ENCODE measurements at regions not wholly inside any gene's neighbourhood (a gene's known extent, or its start where the extent isn't known, plus 50 kb on each side); places are given as distances from the start of the nearest gene placed in this dataset.

DNA sequence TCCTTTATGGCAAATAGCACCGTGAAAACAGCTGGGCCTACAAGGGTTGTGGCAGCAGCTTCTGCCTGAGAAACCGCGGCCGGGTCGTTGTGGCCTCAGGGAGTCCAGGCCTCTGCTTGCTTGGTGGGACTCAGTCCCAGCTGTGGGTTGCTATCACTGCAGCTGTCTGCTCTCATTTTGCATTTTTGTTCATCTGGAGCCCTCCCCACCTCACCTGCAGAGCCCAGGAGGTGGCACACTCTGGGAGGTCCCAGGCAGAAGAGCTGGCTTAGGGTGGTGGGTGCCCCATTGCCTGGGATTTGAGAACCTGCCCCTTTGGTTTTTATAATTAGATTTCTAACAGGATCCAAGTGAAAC is 138.4 kb downstream of the GADD45G start (continued):
- TF ChIP-seq, protein P1, sequence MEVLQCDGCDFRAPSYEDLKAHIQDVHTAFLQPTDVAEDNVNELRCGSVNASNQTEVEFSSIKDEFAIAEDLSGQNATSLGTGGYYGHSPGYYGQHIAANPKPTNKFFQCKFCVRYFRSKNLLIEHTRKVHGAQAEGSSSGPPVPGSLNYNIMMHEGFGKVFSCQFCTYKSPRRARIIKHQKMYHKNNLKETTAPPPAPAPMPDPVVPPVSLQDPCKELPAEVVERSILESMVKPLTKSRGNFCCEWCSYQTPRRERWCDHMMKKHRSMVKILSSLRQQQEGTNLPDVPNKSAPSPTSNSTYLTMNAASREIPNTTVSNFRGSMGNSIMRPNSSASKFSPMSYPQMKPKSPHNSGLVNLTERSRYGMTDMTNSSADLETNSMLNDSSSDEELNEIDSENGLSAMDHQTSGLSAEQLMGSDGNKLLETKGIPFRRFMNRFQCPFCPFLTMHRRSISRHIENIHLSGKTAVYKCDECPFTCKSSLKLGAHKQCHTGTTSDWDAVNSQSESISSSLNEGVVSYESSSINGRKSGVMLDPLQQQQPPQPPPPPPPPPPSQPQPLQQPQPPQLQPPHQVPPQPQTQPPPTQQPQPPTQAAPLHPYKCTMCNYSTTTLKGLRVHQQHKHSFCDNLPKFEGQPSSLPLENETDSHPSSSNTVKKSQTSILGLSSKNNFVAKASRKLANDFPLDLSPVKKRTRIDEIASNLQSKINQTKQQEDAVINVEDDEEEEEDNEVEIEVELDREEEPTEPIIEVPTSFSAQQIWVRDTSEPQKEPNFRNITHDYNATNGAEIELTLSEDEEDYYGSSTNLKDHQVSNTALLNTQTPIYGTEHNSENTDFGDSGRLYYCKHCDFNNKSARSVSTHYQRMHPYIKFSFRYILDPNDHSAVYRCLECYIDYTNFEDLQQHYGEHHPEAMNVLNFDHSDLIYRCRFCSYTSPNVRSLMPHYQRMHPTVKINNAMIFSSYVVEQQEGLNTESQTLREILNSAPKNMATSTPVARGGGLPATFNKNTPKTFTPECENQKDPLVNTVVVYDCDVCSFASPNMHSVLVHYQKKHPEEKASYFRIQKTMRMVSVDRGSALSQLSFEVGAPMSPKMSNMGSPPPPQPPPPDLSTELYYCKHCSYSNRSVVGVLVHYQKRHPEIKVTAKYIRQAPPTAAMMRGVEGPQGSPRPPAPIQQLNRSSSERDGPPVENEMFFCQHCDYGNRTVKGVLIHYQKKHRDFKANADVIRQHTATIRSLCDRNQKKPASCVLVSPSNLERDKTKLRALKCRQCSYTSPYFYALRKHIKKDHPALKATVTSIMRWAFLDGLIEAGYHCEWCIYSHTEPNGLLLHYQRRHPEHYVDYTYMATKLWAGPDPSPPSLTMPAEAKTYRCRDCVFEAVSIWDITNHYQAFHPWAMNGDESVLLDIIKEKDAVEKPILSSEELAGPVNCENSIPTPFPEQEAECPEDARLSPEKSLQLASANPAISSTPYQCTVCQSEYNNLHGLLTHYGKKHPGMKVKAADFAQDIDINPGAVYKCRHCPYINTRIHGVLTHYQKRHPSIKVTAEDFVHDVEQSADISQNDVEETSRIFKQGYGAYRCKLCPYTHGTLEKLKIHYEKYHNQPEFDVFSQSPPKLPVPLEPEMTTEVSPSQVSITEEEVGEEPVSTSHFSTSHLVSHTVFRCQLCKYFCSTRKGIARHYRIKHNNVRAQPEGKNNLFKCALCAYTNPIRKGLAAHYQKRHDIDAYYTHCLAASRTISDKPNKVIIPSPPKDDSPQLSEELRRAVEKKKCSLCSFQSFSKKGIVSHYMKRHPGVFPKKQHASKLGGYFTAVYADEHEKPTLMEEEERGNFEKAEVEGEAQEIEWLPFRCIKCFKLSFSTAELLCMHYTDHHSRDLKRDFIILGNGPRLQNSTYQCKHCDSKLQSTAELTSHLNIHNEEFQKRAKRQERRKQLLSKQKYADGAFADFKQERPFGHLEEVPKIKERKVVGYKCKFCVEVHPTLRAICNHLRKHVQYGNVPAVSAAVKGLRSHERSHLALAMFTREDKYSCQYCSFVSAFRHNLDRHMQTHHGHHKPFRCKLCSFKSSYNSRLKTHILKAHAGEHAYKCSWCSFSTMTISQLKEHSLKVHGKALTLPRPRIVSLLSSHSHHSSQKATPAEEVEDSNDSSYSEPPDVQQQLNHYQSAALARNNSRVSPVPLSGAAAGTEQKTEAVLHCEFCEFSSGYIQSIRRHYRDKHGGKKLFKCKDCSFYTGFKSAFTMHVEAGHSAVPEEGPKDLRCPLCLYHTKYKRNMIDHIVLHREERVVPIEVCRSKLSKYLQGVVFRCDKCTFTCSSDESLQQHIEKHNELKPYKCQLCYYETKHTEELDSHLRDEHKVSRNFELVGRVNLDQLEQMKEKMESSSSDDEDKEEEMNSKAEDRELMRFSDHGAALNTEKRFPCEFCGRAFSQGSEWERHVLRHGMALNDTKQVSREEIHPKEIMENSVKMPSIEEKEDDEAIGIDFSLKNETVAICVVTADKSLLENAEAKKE (CRISPR knock-in tag; IDR thresholded peaks at IDR 0.05), result no peak
- no peak for TF ChIP-seq CREB1 (CRISPR knock-in tag; IDR thresholded peaks at IDR 0.05; ENCODE audit: low read depth)

DNA sequence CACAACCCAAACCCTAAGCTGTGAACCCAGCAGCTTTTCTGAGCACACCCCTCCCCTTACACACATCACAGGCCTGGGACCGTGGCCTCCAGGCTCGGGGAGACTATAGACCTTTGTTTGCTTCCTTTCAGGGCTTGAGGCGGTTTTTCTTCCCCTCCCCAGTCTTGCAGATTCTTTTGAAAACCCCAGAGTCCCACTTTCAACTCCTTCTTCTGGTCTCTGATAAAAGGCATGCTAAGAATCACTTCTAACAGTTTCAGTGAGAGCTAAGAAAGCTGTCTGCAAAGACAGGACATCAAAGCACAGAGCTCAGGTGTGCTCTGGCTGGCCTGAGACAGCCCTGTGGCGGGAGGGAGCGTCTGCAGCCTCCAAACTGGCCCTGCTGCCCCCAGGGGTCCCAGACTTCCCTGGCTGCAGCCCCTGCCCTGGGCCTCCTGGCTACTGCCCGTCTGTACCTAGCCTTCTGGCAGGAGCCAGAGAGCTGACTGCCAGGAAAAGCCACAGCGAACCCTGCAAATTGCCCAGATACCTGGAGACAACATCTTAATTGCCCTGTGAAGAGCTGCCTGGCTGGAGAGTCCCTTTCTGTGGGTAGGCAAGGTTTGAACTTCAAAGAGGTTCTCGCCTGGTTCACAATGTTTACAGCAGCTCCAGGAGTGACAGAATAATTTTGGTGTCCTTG is 138.9 kb downstream of the GADD45G start:
- Mint-ChIP-seq H3K4me3 (no peak overlapping the region), H3K27ac (no peak overlapping the region), H3K36me3 (ENCODE audit: low read depth) (no peaks in the 10 kb centered on the region), H3K4me1 (peaks cover 12% of the 10 kb centered on the region), H3K9me3 (no peaks in the 10 kb centered on the region), H3K27me3 (ENCODE audit: insufficient read depth, low read depth, poor library complexity) (peaks cover 9% of the 10 kb centered on the region)
- no peaks in the 10 kb centered on the region for H3K79me2 ChIP-seq (replicated peaks; ENCODE audit: insufficient read depth)
- no peaks in the 10 kb centered on the region for H3K36me3 ChIP-seq (ENCODE audit: insufficient read depth)
- H4K20me1 ChIP-seq (replicated peaks; ENCODE audit: insufficient read depth), result no peaks in the 10 kb centered on the region
- no peaks in the 10 kb centered on the region for H3K27me3 ChIP-seq (ENCODE audit: insufficient read depth)
- H3F3A ChIP-seq (replicated peaks; ENCODE audit: low read depth), result 0 out of 2 replicates have a peak, but pooled peaks cover 3% of the 10 kb centered on the region
- peak; percentile 98 for ATAC-seq
- peak overlapping the region; percentile 47; the same call in 1 of the 2 replicates for H2AFZ ChIP-seq
- no peak overlapping the region for H3K4me2 ChIP-seq
- no peak overlapping the region for H3K4me3 ChIP-seq
- H3K27ac ChIP-seq (ENCODE audit: low read depth), result no peak overlapping the region
- H3K4me1 ChIP-seq (ENCODE audit: insufficient read depth), result no peaks in the 10 kb centered on the region
- DNase-seq (ENCODE audit: low spot score), result peak; percentile 68
- H3K9me2 ChIP-seq (ENCODE audit: insufficient read depth), result no peaks in the 10 kb centered on the region
- no peak for TF ChIP-seq CREB1 (CRISPR knock-in tag; IDR thresholded peaks at IDR 0.05; ENCODE audit: low read depth)
- TF ChIP-seq, protein P2, sequence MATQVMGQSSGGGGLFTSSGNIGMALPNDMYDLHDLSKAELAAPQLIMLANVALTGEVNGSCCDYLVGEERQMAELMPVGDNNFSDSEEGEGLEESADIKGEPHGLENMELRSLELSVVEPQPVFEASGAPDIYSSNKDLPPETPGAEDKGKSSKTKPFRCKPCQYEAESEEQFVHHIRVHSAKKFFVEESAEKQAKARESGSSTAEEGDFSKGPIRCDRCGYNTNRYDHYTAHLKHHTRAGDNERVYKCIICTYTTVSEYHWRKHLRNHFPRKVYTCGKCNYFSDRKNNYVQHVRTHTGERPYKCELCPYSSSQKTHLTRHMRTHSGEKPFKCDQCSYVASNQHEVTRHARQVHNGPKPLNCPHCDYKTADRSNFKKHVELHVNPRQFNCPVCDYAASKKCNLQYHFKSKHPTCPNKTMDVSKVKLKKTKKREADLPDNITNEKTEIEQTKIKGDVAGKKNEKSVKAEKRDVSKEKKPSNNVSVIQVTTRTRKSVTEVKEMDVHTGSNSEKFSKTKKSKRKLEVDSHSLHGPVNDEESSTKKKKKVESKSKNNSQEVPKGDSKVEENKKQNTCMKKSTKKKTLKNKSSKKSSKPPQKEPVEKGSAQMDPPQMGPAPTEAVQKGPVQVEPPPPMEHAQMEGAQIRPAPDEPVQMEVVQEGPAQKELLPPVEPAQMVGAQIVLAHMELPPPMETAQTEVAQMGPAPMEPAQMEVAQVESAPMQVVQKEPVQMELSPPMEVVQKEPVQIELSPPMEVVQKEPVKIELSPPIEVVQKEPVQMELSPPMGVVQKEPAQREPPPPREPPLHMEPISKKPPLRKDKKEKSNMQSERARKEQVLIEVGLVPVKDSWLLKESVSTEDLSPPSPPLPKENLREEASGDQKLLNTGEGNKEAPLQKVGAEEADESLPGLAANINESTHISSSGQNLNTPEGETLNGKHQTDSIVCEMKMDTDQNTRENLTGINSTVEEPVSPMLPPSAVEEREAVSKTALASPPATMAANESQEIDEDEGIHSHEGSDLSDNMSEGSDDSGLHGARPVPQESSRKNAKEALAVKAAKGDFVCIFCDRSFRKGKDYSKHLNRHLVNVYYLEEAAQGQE (IDR thresholded peaks at IDR 0.05; ENCODE audit: unreplicated experiment), result no peak
- TF ChIP-seq EZH2phosphoT487 (IDR thresholded peaks at IDR 0.05; ENCODE audit: unreplicated experiment), result no peak
- no peak for TF ChIP-seq JUNB (IDR thresholded peaks at IDR 0.05; ENCODE audit: unreplicated experiment)
- TF ChIP-seq, protein P3, sequence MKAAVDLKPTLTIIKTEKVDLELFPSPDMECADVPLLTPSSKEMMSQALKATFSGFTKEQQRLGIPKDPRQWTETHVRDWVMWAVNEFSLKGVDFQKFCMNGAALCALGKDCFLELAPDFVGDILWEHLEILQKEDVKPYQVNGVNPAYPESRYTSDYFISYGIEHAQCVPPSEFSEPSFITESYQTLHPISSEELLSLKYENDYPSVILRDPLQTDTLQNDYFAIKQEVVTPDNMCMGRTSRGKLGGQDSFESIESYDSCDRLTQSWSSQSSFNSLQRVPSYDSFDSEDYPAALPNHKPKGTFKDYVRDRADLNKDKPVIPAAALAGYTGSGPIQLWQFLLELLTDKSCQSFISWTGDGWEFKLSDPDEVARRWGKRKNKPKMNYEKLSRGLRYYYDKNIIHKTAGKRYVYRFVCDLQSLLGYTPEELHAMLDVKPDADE (IDR thresholded peaks at IDR 0.05), result no peak

Data from GM23338 (cell line).